GM12878 (cell line): ENCODE measurements at regions not wholly inside any gene's neighbourhood (a gene's known extent, or its start where the extent isn't known, plus 50 kb on each side); places are given as distances from the start of the nearest gene placed in this dataset.

ENCODE experiments used
- CBX3 ChIP-seq: fragments of 200-600 bp; sonication (generic); IDR thresholded peaks from 2 replicates; pipeline ENCODE4 v1.6.1; 2016; ENCODE audit warnings: low read depth, borderline replicate concordance
- FOXM1 ChIP-seq: IDR thresholded peaks from 2 replicates; pipeline ENCODE4 v1.6.1; 2012; ENCODE audit warnings: low read depth, mild to moderate bottlenecking, inconsistent platforms, low read length, moderate library complexity
- TF ChIP-seq, protein P1 (sequence below): fragments of 450-650 bp; IDR thresholded peaks from 2 replicates; pipeline ENCODE4 v1.6.1; 2017; ENCODE audit warnings: antibody characterized with exemption, mild to moderate bottlenecking, moderate library complexity
- TF ChIP-seq, protein P2 (sequence below): IDR thresholded peaks from 2 replicates; pipeline ENCODE4 v1.6.1; 2011; ENCODE audit warnings: low read depth, low read length, improper control_type of control experiment, borderline replicate concordance
- TF ChIP-seq, protein P3 (sequence below): IDR thresholded peaks from 2 replicates; pipeline ENCODE4 v1.6.1; 2011; ENCODE audit warnings: borderline replicate concordance, low read depth, mild to moderate bottlenecking, moderate library complexity, mixed read lengths, low read length; ENCODE audit not compliant: insufficient read depth; ENCODE audit errors: extremely low read length

DNA sequence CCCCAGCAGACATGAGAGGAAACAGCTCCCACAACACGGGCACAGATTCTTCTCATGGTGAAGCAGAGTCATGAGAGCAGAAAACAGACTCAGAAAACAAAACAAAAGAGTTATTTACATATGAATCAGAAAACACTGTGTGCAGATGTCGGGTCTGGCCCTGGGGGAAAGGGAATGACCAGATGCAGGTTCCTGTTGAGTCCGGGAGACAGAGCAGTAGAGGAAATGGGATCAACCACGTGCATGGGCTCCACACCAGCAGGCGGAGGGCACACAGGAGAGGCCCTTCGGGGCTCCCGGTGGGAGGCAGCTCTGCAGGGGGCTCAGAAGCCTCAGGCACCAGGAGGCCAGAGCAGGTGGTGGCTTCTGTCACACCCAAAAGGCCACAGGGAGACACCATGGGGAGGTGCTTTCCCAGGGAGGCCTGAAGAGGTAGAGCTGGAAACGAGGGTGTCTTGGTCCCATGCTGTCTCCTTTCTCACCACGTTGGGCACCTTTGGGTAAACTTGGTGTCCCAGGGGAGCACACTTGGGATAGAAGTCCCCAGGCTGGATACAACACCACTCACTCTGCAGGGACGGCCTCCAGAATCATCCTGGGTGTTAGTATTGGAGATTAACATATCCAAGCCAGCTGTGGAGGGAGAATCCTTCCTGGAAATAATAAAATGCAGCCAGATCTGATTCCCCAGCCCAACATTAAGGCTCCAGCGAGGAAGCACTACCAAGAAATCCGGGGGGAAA is 764.7 kb downstream of the BRD1 start (continued):
- TF ChIP-seq, protein P1, sequence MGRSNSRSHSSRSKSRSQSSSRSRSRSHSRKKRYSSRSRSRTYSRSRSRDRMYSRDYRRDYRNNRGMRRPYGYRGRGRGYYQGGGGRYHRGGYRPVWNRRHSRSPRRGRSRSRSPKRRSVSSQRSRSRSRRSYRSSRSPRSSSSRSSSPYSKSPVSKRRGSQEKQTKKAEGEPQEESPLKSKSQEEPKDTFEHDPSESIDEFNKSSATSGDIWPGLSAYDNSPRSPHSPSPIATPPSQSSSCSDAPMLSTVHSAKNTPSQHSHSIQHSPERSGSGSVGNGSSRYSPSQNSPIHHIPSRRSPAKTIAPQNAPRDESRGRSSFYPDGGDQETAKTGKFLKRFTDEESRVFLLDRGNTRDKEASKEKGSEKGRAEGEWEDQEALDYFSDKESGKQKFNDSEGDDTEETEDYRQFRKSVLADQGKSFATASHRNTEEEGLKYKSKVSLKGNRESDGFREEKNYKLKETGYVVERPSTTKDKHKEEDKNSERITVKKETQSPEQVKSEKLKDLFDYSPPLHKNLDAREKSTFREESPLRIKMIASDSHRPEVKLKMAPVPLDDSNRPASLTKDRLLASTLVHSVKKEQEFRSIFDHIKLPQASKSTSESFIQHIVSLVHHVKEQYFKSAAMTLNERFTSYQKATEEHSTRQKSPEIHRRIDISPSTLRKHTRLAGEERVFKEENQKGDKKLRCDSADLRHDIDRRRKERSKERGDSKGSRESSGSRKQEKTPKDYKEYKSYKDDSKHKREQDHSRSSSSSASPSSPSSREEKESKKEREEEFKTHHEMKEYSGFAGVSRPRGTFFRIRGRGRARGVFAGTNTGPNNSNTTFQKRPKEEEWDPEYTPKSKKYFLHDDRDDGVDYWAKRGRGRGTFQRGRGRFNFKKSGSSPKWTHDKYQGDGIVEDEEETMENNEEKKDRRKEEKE = no peak
- TF ChIP-seq, protein P2, sequence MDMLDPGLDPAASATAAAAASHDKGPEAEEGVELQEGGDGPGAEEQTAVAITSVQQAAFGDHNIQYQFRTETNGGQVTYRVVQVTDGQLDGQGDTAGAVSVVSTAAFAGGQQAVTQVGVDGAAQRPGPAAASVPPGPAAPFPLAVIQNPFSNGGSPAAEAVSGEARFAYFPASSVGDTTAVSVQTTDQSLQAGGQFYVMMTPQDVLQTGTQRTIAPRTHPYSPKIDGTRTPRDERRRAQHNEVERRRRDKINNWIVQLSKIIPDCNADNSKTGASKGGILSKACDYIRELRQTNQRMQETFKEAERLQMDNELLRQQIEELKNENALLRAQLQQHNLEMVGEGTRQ = no peak
- TF ChIP-seq FOXM1 (no peak), CBX3 (no peak)
- TF ChIP-seq, protein P3, sequence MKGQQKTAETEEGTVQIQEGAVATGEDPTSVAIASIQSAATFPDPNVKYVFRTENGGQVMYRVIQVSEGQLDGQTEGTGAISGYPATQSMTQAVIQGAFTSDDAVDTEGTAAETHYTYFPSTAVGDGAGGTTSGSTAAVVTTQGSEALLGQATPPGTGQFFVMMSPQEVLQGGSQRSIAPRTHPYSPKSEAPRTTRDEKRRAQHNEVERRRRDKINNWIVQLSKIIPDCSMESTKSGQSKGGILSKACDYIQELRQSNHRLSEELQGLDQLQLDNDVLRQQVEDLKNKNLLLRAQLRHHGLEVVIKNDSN = no peak
